IPS DF 6.9 (cell line): ENCODE measurements at regions not wholly inside any gene's neighbourhood (a gene's known extent, or its start where the extent isn't known, plus 50 kb on each side); places are given as distances from the start of the nearest gene placed in this dataset.

ENCODE experiments used
- DNase-seq: peaks from one replicate; pipeline ENCODE4 v3.0.0-alpha.2; 2013; ENCODE audit warnings: low read depth, low spot score
- H3K27ac ChIP-seq: one replicate; pipeline ENCODE4 v1.5.1; 2013; ENCODE audit warnings: low read length, control low read depth
- H3K27me3 ChIP-seq: 2 replicates; pipeline ENCODE4 v1.6.1; 2013; ENCODE audit warnings: mild to moderate bottlenecking, low read length; ENCODE audit not compliant: control insufficient read depth, insufficient read depth
- H3K36me3 ChIP-seq: 2 replicates; pipeline ENCODE4 v1.6.1; 2013; ENCODE audit warnings: low read length; ENCODE audit not compliant: control insufficient read depth, insufficient read depth
- H3K4me1 ChIP-seq: 2 replicates; pipeline ENCODE4 v1.6.1; 2013; ENCODE audit warnings: low read length; ENCODE audit not compliant: control insufficient read depth, insufficient read depth
- H3K4me3 ChIP-seq: 2 replicates; pipeline ENCODE4 v1.5.1; 2013; ENCODE audit warnings: mild to moderate bottlenecking, low read length
- H3K9me3 ChIP-seq: 2 replicates; pipeline ENCODE4 v1.6.1; 2013; ENCODE audit warnings: low read length, inconsistent platforms; ENCODE audit not compliant: control insufficient read depth, insufficient read depth
- WGBS: extraction: QIAGEN DNeasy Blood & Tissue Kit; methylation state at CpG from one replicate; pipeline ENCODE4 v1.1.7; 2013; ENCODE audit warnings: mixed read lengths, missing lambda C conversion rate; ENCODE audit not compliant: insufficient read length, insufficient coverage; 5-methylcytosine and 5-hydroxymethylcytosine counted together

DNA sequence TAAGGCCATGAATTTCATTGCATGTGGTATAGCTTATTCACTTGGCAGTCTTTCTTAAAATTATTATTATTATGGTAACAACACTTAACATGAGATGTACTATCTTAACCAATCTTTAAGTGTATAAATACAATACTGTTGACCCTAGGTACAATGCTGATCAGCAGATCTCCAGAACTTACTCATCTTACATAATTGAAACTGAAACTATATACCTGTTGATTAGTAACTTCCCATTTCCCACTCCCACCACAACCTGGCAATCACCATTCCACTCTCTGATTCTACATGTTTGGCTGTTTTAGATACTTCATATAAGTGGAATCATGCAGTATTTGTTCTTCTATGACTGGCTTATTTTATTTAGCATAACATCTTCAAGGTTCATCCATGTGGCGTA, 150.2 kb upstream of the POU2AF2 start:
- H3K4me1 ChIP-seq = no peaks in the 10 kb centered on the region
- no peaks in the 10 kb centered on the region for H3K9me3 ChIP-seq
- H3K4me3 ChIP-seq = no peak overlapping the region
- DNase-seq = no peak
- no peak overlapping the region for H3K27ac ChIP-seq
- no peaks in the 10 kb centered on the region for H3K27me3 ChIP-seq
- H3K36me3 ChIP-seq = no peaks in the 10 kb centered on the region
- WGBS = no CpG with 5 or more reads among the region's 1 CpG

DNA sequence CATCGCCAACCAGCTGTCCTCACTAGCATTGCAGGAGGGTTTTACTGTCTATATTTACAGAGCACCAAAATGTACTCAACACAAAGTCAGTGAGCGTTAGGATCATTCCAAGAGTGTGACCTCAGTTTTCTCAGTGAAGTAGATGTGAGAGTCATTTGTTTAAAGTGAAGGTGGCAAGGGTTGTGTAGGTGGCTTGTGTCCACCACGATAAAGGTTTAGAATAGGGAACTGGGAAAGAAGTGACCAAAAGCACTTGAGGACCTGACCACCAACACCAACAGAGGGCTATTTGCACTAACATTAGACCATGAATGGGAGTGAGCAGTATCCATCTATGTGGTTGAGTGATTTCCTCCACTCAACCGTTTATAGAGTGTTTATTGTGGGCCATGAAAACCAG, 152.5 kb upstream of the POU2AF2 start:
- H3K9me3 ChIP-seq = no peaks in the 10 kb centered on the region
- H3K27ac ChIP-seq = no peak overlapping the region
- DNase-seq = no peak
- no peaks in the 10 kb centered on the region for H3K4me1 ChIP-seq
- no peaks in the 10 kb centered on the region for H3K27me3 ChIP-seq
- H3K36me3 ChIP-seq = no peaks in the 10 kb centered on the region
- no peak overlapping the region for H3K4me3 ChIP-seq
- WGBS = no CpG with 5 or more reads among the region's 4 CpGs

DNA sequence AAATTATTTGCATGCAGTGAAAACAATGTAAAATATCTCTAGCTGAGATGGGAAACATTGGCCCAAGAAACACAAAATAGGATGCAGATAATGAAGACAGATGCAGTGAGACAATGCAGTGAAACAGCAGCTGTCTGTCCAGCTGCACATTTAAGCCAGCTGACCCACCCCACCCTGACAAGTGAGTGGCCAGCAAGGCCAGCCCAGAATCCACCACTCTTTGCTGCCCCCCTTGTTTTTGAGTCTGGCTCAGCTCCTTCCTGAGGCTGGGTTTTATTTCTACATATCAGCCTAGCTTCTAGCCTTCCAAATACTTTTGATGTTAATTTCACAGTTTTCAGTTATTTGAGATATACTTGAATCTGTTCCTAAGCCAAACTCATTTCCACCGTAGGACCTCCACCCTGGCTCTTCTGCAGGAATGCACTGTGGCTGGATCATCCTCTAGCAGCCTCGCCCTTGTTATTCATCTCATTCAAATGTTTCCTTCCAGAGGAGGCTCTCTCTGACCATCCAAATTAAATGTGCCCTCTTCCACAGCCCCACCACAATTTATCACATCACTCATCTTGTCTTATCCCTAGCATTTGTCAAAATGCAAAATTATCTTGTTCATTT, 154.1 kb upstream of the POU2AF2 start:
- H3K36me3 ChIP-seq = no peaks in the 10 kb centered on the region
- no peaks in the 10 kb centered on the region for H3K27me3 ChIP-seq
- H3K4me1 ChIP-seq = no peaks in the 10 kb centered on the region
- DNase-seq = no peak
- H3K27ac ChIP-seq = no peak overlapping the region
- WGBS = no CpG with 5 or more reads among the region's 2 CpGs
- no peaks in the 10 kb centered on the region for H3K9me3 ChIP-seq
- H3K4me3 ChIP-seq = no peak overlapping the region

DNA sequence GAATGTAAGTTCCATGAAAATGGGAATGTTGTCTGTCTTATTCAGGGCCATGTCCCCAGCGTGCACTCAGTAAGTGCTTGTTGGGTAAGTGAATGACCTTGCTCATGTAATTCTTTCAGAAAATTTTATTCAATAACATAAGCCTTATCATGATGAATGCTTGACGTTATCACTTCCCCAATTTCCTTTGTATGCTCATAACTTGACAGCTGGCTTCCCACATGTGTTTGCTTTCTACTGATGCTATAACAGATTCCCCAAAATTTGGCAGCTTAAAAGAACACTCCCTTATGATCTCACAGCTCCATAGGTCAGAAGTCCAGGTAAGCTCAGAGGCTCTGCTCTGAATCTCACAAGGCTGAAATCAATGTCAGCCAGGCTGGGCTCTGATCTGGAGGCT, 155.8 kb upstream of the POU2AF2 start:
- Histone ChIP-seq H3K36me3 (no peaks in the 10 kb centered on the region), H3K4me1 (no peaks in the 10 kb centered on the region), H3K27me3 (no peaks in the 10 kb centered on the region), H3K27ac (no peak overlapping the region), H3K4me3 (no peak overlapping the region), H3K9me3 (no peaks in the 10 kb centered on the region)
- no peak for DNase-seq
- no CpG with 5 or more reads among the region's 2 CpGs for WGBS

DNA sequence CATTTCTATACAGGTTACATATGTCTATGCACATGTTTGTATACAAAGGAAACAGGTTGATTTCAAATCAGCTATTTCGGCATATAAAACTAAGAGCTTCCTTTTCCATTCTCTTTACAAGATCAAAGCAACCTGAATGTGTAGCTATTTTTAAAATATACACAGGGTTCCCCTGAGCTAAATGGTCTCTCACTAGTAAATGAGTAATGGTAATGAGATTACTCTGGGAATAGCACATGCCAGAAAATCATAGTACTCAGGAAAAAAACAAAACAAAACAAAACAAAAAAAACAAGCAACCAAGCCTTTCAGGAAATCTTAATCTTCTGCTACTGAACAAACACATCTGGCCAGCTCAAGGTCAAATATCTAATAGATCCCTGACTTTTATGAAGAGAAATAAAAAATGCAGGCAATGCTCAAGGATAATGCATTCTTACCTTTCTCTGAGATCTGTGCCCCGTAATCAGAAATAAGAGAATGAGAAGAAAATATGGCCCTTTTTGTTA, 156.6 kb upstream of the POU2AF2 start:
- no CpG with 5 or more reads among the region's 2 CpGs for WGBS

DNA sequence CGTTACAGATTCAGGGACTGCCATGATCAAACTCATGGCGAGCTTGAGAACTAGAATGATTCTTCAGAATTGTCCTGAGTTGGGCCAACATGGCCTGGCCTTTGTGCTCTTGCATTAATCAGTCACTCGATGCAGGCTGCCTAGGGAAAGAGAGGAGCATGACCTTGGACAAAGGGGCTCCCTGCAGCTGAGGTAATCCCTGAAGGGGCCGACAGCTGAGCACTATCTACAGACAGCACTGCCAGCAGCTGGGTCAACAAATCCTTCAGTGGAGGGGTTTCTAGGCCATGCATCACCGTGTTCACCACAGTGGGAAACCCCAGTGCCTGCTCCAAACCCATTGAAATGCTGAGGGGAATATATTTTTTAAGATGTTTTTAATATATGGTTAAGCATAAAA, 159.5 kb upstream of the POU2AF2 start:
- no peak overlapping the region for H3K27ac ChIP-seq
- no peak for DNase-seq
- H3K4me3 ChIP-seq = no peak overlapping the region
- no peaks in the 10 kb centered on the region for H3K27me3 ChIP-seq
- H3K4me1 ChIP-seq = no peaks in the 10 kb centered on the region
- no CpG with 5 or more reads among the region's 5 CpGs for WGBS
- H3K9me3 ChIP-seq = no peaks in the 10 kb centered on the region
- no peaks in the 10 kb centered on the region for H3K36me3 ChIP-seq

More for the DNA sequence above, 156.6 kb upstream of the POU2AF2 start:
- DNase-seq = no peak
- no peaks in the 10 kb centered on the region for H3K4me1 ChIP-seq
- no peak overlapping the region for H3K4me3 ChIP-seq
- no peak overlapping the region for H3K27ac ChIP-seq
- H3K36me3 ChIP-seq = no peaks in the 10 kb centered on the region
- no peaks in the 10 kb centered on the region for H3K9me3 ChIP-seq
- H3K27me3 ChIP-seq = no peaks in the 10 kb centered on the region

DNA sequence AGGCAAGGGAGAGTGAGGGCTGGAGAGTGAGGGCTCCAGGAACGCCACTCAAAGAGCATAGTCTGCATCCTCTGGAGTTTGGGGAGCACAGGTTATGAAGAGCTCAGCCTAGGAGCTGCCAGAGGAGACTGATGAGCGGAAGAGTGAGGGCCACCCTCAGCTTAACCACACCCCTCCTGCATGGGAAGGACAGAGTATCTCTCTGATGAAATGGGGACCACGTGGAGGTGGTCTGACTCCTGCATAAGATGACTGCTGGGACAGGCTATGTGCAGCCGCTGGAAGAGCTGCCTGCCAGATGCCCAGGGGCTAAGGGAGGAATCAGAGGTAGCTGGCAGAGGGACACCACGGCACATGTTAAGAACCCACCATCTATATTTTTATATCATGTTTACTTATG, 162.9 kb upstream of the POU2AF2 start:
- no peaks in the 10 kb centered on the region for H3K36me3 ChIP-seq
- no peaks in the 10 kb centered on the region for H3K27me3 ChIP-seq
- no CpG with 5 or more reads among the region's 5 CpGs for WGBS
- no peak overlapping the region for H3K27ac ChIP-seq
- no peak for DNase-seq
- no peaks in the 10 kb centered on the region for H3K9me3 ChIP-seq
- no peak overlapping the region for H3K4me3 ChIP-seq
- H3K4me1 ChIP-seq = no peaks in the 10 kb centered on the region

DNA sequence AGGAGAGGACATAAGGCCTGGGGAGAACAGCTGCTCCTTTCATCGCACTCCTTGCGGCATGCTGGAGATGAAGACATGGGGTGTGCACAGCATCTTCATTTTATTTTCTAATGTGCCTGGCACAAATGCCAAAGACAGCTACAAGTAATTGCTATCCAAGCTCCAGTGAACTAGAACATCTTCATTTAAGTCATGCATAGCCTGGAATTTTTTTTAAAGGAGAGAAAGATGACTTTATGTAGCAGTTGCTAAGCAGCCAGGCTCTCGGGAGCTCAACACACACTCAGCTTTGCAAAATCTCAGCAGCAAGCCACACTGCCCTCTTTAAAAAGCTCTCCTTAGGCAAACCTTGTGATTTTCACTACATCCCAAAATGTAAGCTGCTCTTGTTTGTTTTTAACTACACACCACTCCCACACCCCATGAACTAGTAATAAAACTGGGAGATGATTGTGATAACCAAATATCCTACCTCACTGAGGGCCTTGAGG, 164.5 kb upstream of the POU2AF2 start:
- WGBS = no CpG with 5 or more reads among the region's 3 CpGs
- H3K36me3 ChIP-seq = no peaks in the 10 kb centered on the region
- H3K4me3 ChIP-seq = no peak overlapping the region
- H3K4me1 ChIP-seq = no peaks in the 10 kb centered on the region
- no peaks in the 10 kb centered on the region for H3K9me3 ChIP-seq
- H3K27ac ChIP-seq = no peak overlapping the region
- no peaks in the 10 kb centered on the region for H3K27me3 ChIP-seq
- no peak for DNase-seq

DNA sequence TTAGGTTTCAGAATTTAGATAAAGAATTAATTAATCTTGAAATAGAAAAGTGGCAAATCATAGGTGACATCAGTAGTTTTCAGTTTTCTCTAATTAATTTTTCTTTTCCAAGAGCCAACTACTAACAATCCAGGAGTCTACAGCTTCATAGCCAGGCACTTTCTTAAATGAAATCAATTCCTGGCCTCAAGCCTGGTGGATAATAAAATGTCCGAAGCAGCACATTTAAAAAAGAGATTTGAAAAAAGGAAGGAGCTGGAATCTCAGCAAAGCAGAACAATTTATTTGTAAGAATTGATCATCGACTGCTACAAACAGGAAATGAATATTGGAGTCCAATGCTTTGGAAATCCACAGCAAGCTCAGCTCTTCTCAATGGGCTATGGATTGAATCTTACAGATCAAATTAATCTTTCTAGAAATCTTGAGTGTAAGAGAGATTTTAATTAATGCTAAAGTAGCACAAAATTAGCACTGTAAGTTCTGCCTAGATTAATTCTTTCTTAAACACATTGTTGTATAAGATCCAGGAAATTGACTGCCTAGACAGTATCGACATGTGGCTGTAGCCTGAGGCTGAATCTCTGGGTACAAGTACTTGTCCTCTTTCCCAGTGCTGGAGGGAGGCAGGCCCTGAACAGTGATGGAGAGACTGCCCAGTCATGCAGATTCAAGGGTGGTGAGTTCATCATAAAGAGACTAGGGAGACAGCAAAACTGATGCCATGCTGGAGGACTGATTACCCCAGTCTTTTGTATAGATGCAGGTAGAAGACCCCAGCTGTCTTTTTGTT, 167.8 kb upstream of the POU2AF2 start:
- no CpG with 5 or more reads among the region's 3 CpGs for WGBS

DNA sequence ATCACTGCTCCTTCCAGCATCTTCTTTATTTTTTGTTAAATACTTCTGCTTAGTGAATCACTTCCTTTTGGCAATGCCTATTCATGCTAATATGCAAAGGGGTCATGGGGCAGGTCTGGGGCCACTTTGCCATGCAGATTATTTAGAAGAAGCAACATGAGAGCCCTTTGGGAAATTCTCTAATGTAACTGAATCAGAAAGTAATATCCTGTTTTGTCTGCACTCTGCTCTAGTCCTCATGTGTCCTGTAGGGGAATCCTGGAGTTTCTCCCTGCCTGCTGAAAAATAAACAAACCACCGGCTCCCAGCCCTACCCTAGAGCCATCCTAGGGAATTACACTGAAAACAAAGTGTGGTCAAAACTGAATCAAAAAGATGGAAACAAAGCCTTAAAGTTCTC, 176.5 kb upstream of the POU2AF2 start:
- Histone ChIP-seq H3K27ac (no peak overlapping the region), H3K4me1 (no peaks in the 10 kb centered on the region), H3K36me3 (no peaks in the 10 kb centered on the region), H3K27me3 (no peaks in the 10 kb centered on the region), H3K4me3 (no peak overlapping the region), H3K9me3 (no peaks in the 10 kb centered on the region)
- no CpG with 5 or more reads among the region's 1 CpG for whole genome bisulfite sequencing
- DNase-seq = peak; percentile 25

More for the DNA sequence above, 167.8 kb upstream of the POU2AF2 start:
- no peaks in the 10 kb centered on the region for H3K9me3 ChIP-seq
- DNase-seq = no peak
- H3K4me3 ChIP-seq = no peak overlapping the region
- no peaks in the 10 kb centered on the region for H3K36me3 ChIP-seq
- H3K27ac ChIP-seq = no peak overlapping the region
- H3K4me1 ChIP-seq = no peaks in the 10 kb centered on the region
- H3K27me3 ChIP-seq = no peaks in the 10 kb centered on the region
